HepG2 (cell line): ENCODE measurements at regions not wholly inside any gene's neighbourhood (a gene's known extent, or its start where the extent isn't known, plus 50 kb on each side); places are given as distances from the start of the nearest gene placed in this dataset.

Source experiments
- ATAC-seq: fragments of 200-7000 bp; cut with Tn5 transposase; 3 replicates; pipeline ENCODE4 v1.9.1; 2020; ENCODE audit warnings: mild to moderate bottlenecking, moderate library complexity
- BruUV-seq: library from RNA; stranded (reverse); fragments of 400-500 nt; replicated peaks from 2 replicates; lab custom pipeline; 2021; lab: Mats Ljungman, UMichigan
- CTCF ChIA-PET: fragments of 300-600 bp; formaldehyde crosslinking; extraction: SDS; loops from one replicate; lab custom pipeline; 2021; ENCODE audit warnings: low total read pairs, inconsistent platforms, low intra/inter-chr PET ratio; lab: Yijun Ruan, JAX
- POLR2A ChIA-PET: fragments of 350-600 bp; sonication (Branson Sonifier 250); formaldehyde crosslinking; loops from one replicate; lab custom pipeline; 2020; ENCODE audit warnings: antibody characterized with exemption, inconsistent platforms; lab: Yijun Ruan, JAX
- DNase-seq: peaks from one replicate; pipeline ENCODE4 v3.0.0-alpha.2; 2015; ENCODE audit warnings: low spot score
- FAIRE-seq: peaks from 3 replicates; lab custom pipeline; 2011; peaks lifted over from hg19 to GRCh38; lab: Jason Lieb, UNC
- H2AFZ ChIP-seq: one replicate; pipeline ENCODE4 v1.6.1; 2011; ENCODE audit warnings: low read length, inconsistent platforms
- H3K27ac ChIP-seq: fragments of 300-600 bp; 3 replicates; pipeline ENCODE4 v1.8.0; 2011; ENCODE audit warnings: mixed run types, mild to moderate bottlenecking, mixed read lengths, low read length, inconsistent platforms; ENCODE audit not compliant: insufficient read depth; ENCODE audit errors: extremely low read length
- H3K27me3 ChIP-seq, 2 experiments: fragments of 200-600 bp in 1 of 2; 2 replicates in 1 of 2; 3 replicates in 1 of 2; pipeline versions ENCODE4 v1.6.0 to v1.8.0; 2011; ENCODE audit warnings: low read length in 2 of 2, mild to moderate bottlenecking in 2 of 2, moderate library complexity in 2 of 2, inconsistent platforms in 1 of 2; ENCODE audit not compliant: insufficient read depth in 2 of 2, control insufficient read depth in 1 of 2
- H3K36me3 ChIP-seq, 2 experiments: fragments of 200-600 bp in 1 of 2; replicated peaks in 1 of 2; 2 replicates in 1 of 2; 3 replicates in 1 of 2; pipeline versions ENCODE4 v1.5.1 to v1.8.0; 2011; ENCODE audit warnings: low read length in 2 of 2, inconsistent platforms in 1 of 2; ENCODE audit not compliant: insufficient read depth in 2 of 2, control insufficient read depth in 1 of 2
- H3K4me1 ChIP-seq: 2 replicates; pipeline ENCODE4 v1.5.1; 2012; ENCODE audit warnings: low read length, inconsistent platforms; ENCODE audit not compliant: insufficient read depth
- H3K4me2 ChIP-seq: 2 replicates; pipeline ENCODE4 v1.6.0; 2011; ENCODE audit warnings: low read depth, low read length, inconsistent platforms
- H3K4me3 ChIP-seq, 3 experiments: fragments of 200-600 bp in 1 of 3; sonication (generic), shearing (Covaris generic) in 1 of 3; replicated peaks in 1 of 3; 2 replicates each; pipeline ENCODE4 v1.5.1; 2011 to 2016; ENCODE audit warnings: low read length in 3 of 3, inconsistent platforms in 2 of 3, low read depth in 2 of 3, mild to moderate bottlenecking in 2 of 3, control low read depth in 1 of 3, mixed read lengths in 1 of 3; ENCODE audit not compliant: insufficient read depth in 1 of 3
- H3K79me2 ChIP-seq: one replicate; pipeline ENCODE4 v1.6.1; 2011; ENCODE audit warnings: low read length, inconsistent platforms; ENCODE audit not compliant: insufficient read depth
- H3K9ac ChIP-seq: 2 replicates; pipeline ENCODE4 v1.6.0; 2011; ENCODE audit warnings: mild to moderate bottlenecking, low read depth, low read length, inconsistent platforms; ENCODE audit not compliant: insufficient read depth
- H3K9me3 ChIP-seq: 2 replicates; pipeline ENCODE4 v1.5.1; 2012; ENCODE audit warnings: mild to moderate bottlenecking, low read length
- H4K20me1 ChIP-seq: 2 replicates; pipeline ENCODE4 v1.6.0; 2011; ENCODE audit warnings: inconsistent platforms, mild to moderate bottlenecking, low read length, moderate library complexity; ENCODE audit not compliant: insufficient read depth
- ATAD3A ChIP-seq: sonication (generic); formaldehyde crosslinking; IDR thresholded peaks from 2 replicates; pipeline ENCODE4 v1.4.0; 2020; ENCODE audit warnings: missing genetic modification reagents
- FOSL1 ChIP-seq: sonication (generic); formaldehyde crosslinking; IDR thresholded peaks from 2 replicates; pipeline ENCODE4 v1.9.0; 2021; ENCODE audit warnings: missing genetic modification reagents, borderline replicate concordance
- POLR2G ChIP-seq: fragments of 200-400 bp; formaldehyde crosslinking; IDR thresholded peaks from 2 replicates; pipeline ENCODE4 v1.6.1; 2018; ENCODE audit warnings: mild to moderate bottlenecking, low read depth, low read length, moderate library complexity
- ZNF777 ChIP-seq: sonication (generic); formaldehyde crosslinking; IDR thresholded peaks from 2 replicates; pipeline ENCODE4 v1.4.0; 2020; ENCODE audit warnings: missing genetic modification reagents
- WGBS: methylation state at CpG from one replicate; pipeline ENCODE4 v1.1.6; 2017; ENCODE audit warnings: low lambda C conversion rate; 5-methylcytosine and 5-hydroxymethylcytosine counted together
- in situ Hi-C: cut with HindIII; loops from 2 replicates; pipeline ENCODE4 v1.10.0; 2017; ENCODE audit warnings: low pct_unique_long_range_greater_than_20kb; ENCODE audit not compliant: extremely low pct_ligation_motif_present
- intact Hi-C: fragments of 100-400 bp; cut with micrococcal nuclease; formaldehyde crosslinking; loops from one replicate; pipeline ENCODE4 v1.10.0; 2022; ENCODE audit not compliant: unreplicated experiment
- TF ChIP-seq, protein P1 (sequence below): sonication (generic); formaldehyde crosslinking; IDR thresholded peaks from 2 replicates; pipeline ENCODE4 v1.4.0; 2020; ENCODE audit warnings: missing genetic modification reagents
- TF ChIP-seq, protein P2 (sequence below), 2 experiments: sonication (generic) in 1 of 2; formaldehyde crosslinking in 1 of 2; IDR thresholded peaks; 2 replicates each; pipeline versions ENCODE4 v1.4.0 to v1.6.1; 2018 to 2020; ENCODE audit warnings: missing genetic modification reagents in 2 of 2, borderline replicate concordance in 1 of 2, low read depth in 1 of 2, mild to moderate bottlenecking in 1 of 2, missing biosample characterization in 1 of 2
- TF ChIP-seq, protein P3 (sequence below): sonication (generic); formaldehyde crosslinking; IDR thresholded peaks from 2 replicates; pipeline ENCODE4 v1.4.0; 2020; ENCODE audit warnings: mild to moderate bottlenecking, missing genetic modification reagents
- TF ChIP-seq, protein P4 (sequence below): sonication (generic); formaldehyde crosslinking; IDR thresholded peaks from 2 replicates; pipeline ENCODE4 v1.5.0; 2020; ENCODE audit warnings: mild to moderate bottlenecking, missing genetic modification reagents

DNA sequence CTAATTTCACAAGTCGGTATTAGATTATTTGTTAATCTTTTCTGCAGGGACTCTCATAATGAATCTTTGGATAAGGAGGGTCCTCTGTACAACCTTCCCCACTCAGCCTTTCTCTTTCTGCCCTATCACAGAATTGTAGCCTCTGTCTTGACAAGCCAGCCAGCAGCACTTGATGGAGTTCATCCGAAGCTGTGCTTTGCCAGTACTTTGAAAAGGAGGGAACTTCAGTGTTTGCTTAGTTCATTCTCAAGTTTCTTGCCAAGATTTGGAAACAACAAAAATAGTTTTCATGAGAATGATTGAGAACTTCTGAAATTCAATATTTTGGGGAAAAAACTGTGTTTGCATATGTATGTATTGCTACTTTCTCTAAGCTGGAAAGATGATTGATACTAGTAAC, 69.3 kb upstream of the HMGB1 start:
- intact Hi-C loops: no loop called here
- in situ Hi-C loops: no loop called here
- no peak for TF ChIP-seq ZNF777 (CRISPR knock-in tag)
- TF ChIP-seq, protein P1, sequence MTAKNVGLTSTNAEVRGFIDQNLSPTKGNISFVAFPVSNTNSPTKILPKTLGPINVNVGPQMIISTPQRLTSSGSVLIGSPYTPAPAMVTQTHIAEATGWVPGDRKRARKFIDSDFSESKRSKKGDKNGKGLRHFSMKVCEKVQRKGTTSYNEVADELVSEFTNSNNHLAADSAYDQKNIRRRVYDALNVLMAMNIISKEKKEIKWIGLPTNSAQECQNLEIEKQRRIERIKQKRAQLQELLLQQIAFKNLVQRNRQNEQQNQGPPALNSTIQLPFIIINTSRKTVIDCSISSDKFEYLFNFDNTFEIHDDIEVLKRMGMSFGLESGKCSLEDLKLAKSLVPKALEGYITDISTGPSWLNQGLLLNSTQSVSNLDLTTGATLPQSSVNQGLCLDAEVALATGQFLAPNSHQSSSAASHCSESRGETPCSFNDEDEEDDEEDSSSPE (CRISPR knock-in tag): no peak
- TF ChIP-seq POLR2G: no peak
- TF ChIP-seq FOSL1 (CRISPR knock-in tag): no peak
- TF ChIP-seq, protein P2, sequence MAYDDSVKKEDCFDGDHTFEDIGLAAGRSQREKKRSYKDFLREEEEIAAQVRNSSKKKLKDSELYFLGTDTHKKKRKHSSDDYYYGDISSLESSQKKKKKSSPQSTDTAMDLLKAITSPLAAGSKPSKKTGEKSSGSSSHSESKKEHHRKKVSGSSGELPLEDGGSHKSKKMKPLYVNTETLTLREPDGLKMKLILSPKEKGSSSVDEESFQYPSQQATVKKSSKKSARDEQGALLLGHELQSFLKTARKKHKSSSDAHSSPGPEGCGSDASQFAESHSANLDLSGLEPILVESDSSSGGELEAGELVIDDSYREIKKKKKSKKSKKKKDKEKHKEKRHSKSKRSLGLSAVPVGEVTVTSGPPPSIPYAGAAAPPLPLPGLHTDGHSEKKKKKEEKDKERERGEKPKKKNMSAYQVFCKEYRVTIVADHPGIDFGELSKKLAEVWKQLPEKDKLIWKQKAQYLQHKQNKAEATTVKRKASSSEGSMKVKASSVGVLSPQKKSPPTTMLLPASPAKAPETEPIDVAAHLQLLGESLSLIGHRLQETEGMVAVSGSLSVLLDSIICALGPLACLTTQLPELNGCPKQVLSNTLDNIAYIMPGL (CRISPR knock-in tag; IDR thresholded peaks at IDR 0.05; ENCODE audit: borderline replicate concordance in 1 of 2, low read depth in 1 of 2): no peak
- TF ChIP-seq, protein P3, sequence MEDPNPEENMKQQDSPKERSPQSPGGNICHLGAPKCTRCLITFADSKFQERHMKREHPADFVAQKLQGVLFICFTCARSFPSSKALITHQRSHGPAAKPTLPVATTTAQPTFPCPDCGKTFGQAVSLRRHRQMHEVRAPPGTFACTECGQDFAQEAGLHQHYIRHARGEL (CRISPR knock-in tag): no peak
- TF ChIP-seq ATAD3A (CRISPR knock-in tag): no peak
- TF ChIP-seq, protein P4, sequence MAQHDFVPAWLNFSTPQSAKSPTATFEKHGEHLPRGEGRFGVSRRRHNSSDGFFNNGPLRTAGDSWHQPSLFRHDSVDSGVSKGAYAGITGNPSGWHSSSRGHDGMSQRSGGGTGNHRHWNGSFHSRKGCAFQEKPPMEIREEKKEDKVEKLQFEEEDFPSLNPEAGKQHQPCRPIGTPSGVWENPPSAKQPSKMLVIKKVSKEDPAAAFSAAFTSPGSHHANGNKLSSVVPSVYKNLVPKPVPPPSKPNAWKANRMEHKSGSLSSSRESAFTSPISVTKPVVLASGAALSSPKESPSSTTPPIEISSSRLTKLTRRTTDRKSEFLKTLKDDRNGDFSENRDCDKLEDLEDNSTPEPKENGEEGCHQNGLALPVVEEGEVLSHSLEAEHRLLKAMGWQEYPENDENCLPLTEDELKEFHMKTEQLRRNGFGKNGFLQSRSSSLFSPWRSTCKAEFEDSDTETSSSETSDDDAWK: no peak
- Histone ChIP-seq H3K27ac (no peak overlapping the region), H3K79me2 (no peaks in the 10 kb centered on the region), H3K4me1 (no peaks in the 10 kb centered on the region), H3K9me3 (no peaks in the 10 kb centered on the region), H3K36me3 (no peaks in the 10 kb centered on the region), H3K9ac (no peak overlapping the region), H3K4me2 (no peak overlapping the region), H3K27me3 (no peaks in the 10 kb centered on the region; a peak in 1 of 5 replicates), H3K4me3 (no peak overlapping the region), H2AFZ (no peak overlapping the region), H4K20me1 (no peaks in the 10 kb centered on the region)
- ChIA-PET POLR2A (no interaction called here), CTCF (no interaction called here)
- ATAC-seq (no peak), FAIRE-seq (no peak), DNase-seq (no peak)
- no TSS peak for BruUV-seq
- 59% methylated on average over 2 of the region's 2 CpGs for WGBS
